ENCODE measurements at regions not wholly inside any gene's neighbourhood (a gene's known extent, or its start where the extent isn't known, plus 50 kb on each side); places are given as distances from the start of the nearest gene placed in this dataset.

GRCh38 chr1:212225416-212225815 is 59.8 kb upstream of the PPP2R5A start:
- H3K27me3 ChIP-seq = no peaks in the 10 kb centered on the region
- no peaks in the 10 kb centered on the region for H4K20me1 ChIP-seq
- peaks cover 17 to 54% (median 41%) of the 10 kb centered on the region in 10 experiments for H3K4me1 ChIP-seq
- peak overlapping the region in 6 of 11 experiments; percentile 5 to 68 (median 36); a peak in 9 of 22 replicates for H3K9ac ChIP-seq
- H3K36me3 ChIP-seq = no peaks in the 10 kb centered on the region
- no peak for TF ChIP-seq Cebpa-rat (IDR thresholded peaks at IDR 0.05)
- 0 out of 22 replicates have a peak, but pooled peaks cover 0 to 3% (median 0%) of the 10 kb centered on the region in 11 experiments for H3K9me3 ChIP-seq (replicated peaks in 1 of 11)
- H3K27ac ChIP-seq = peak overlapping the region in 8 of 11 experiments; percentile 37 to 70 (median 64); a peak in 15 of 22 replicates
- H3K4me3 ChIP-seq = no peak overlapping the region
- H3K4me2 ChIP-seq = peak overlapping the region; percentile 71 to 86 (median 76)

- Histone ChIP-seq H4K20me1 (no peaks in the 10 kb centered on the region), H3K36me3 (no peaks in the 10 kb centered on the region), H3K4me3 (peak overlapping the region in 1 of 10 experiments; percentile 16; a peak in 2 of 20 replicates), H3K27me3 (no peaks in the 10 kb centered on the region), H3K9ac (peak overlapping the region in 6 of 11 experiments; percentile 5 to 68 (median 54); a peak in 12 of 22 replicates), H3K9me3 (replicated peaks in 1 of 11) (0 out of 22 replicates have a peak, but pooled peaks cover 0 to 3% (median 0%) of the 10 kb centered on the region in 11 experiments), H3K4me2 (peak overlapping the region; percentile 71 to 86 (median 76)), H3K4me1 (peaks cover 17 to 49% (median 38%) of the 10 kb centered on the region in 10 experiments), H3K27ac (peak overlapping the region in 8 of 11 experiments; percentile 37 to 70 (median 64); a peak in 15 of 22 replicates)
- no peak for TF ChIP-seq Cebpa-rat (IDR thresholded peaks at IDR 0.05)
Measured at GRCh38 chr1:212225871-212226302, 59.3 kb upstream of the PPP2R5A start.

GRCh38 chr1:212226467-212226866 is 58.7 kb upstream of the PPP2R5A start:
- H3K36me3 ChIP-seq = no peaks in the 10 kb centered on the region
- peaks cover 0 to 7% (median 3%) of the 10 kb centered on the region in 11 experiments; a peak in 7 of 22 replicates for H3K9me3 ChIP-seq (replicated peaks in 1 of 11)
- no peaks in the 10 kb centered on the region for H3K27me3 ChIP-seq
- H3K27ac ChIP-seq = peak overlapping the region in 7 of 11 experiments; percentile 50 to 70 (median 68); a peak in 14 of 22 replicates
- H3K9ac ChIP-seq = peak overlapping the region in 6 of 11 experiments; percentile 5 to 68 (median 54); a peak in 11 of 22 replicates
- H3K4me1 ChIP-seq = peaks cover 17 to 43% (median 33%) of the 10 kb centered on the region in 10 experiments
- H3K4me3 ChIP-seq = peak overlapping the region in 1 of 10 experiments; percentile 16; a peak in 1 of 20 replicates
- TF ChIP-seq Cebpa-rat (IDR thresholded peaks at IDR 0.05) = no peak
- H4K20me1 ChIP-seq = no peaks in the 10 kb centered on the region
- peak overlapping the region; percentile 71 to 86 (median 76) for H3K4me2 ChIP-seq

GRCh38 chr1:212228076-212228475 is 57.1 kb upstream of the PPP2R5A start:
- H3K36me3 ChIP-seq = no peaks in the 10 kb centered on the region
- H3K4me3 ChIP-seq = no peak overlapping the region
- no peaks in the 10 kb centered on the region for H3K27me3 ChIP-seq
- H3K27ac ChIP-seq = no peak overlapping the region
- no peaks in the 10 kb centered on the region for H4K20me1 ChIP-seq
- TF ChIP-seq Cebpa-rat (IDR thresholded peaks at IDR 0.05) = no peak
- peaks cover 25 to 51% (median 38%) of the 10 kb centered on the region in 10 experiments for H3K4me1 ChIP-seq
- no peak overlapping the region for H3K4me2 ChIP-seq
- peaks cover 0 to 22% (median 18%) of the 10 kb centered on the region in 11 experiments; a peak in 19 of 22 replicates for H3K9me3 ChIP-seq (replicated peaks in 1 of 11)
- no peak overlapping the region for H3K9ac ChIP-seq

GRCh38 chr1:212228591-212229119 is 56.6 kb upstream of the PPP2R5A start:
- Histone ChIP-seq H3K9me3 (replicated peaks in 1 of 11) (peaks cover 0 to 26% (median 20%) of the 10 kb centered on the region in 11 experiments; a peak in 19 of 22 replicates), H4K20me1 (no peaks in the 10 kb centered on the region), H3K36me3 (no peaks in the 10 kb centered on the region), H3K27ac (no peak overlapping the region), H3K4me3 (no peak overlapping the region), H3K4me1 (peaks cover 30 to 51% (median 38%) of the 10 kb centered on the region in 10 experiments), H3K9ac (no peak overlapping the region), H3K4me2 (no peak overlapping the region), H3K27me3 (no peaks in the 10 kb centered on the region)
- TF ChIP-seq Cebpa-rat (IDR thresholded peaks at IDR 0.05) = no peak

GRCh38 chr1:212229654-212230053 is 55.6 kb upstream of the PPP2R5A start:
- no peak overlapping the region for H3K4me2 ChIP-seq

GRCh38 chr1:212230329-212230728 is 54.9 kb upstream of the PPP2R5A start:
- no peak overlapping the region for H3K4me2 ChIP-seq
- no peak overlapping the region for H3K9ac ChIP-seq
- H4K20me1 ChIP-seq = no peaks in the 10 kb centered on the region
- no peak overlapping the region for H3K27ac ChIP-seq
- no peak for TF ChIP-seq Cebpa-rat (IDR thresholded peaks at IDR 0.05)
- H3K27me3 ChIP-seq = no peaks in the 10 kb centered on the region
- H3K4me1 ChIP-seq = peaks cover 33 to 51% (median 46%) of the 10 kb centered on the region in 10 experiments
- no peaks in the 10 kb centered on the region for H3K36me3 ChIP-seq
- H3K9me3 ChIP-seq (replicated peaks in 1 of 11) = peaks cover 0 to 27% (median 20%) of the 10 kb centered on the region in 11 experiments; a peak in 19 of 22 replicates
- no peak overlapping the region for H3K4me3 ChIP-seq

More at GRCh38 chr1:212229654-212230053, 55.6 kb upstream of the PPP2R5A start:
- Histone ChIP-seq H4K20me1 (no peaks in the 10 kb centered on the region), H3K9ac (no peak overlapping the region), H3K36me3 (no peaks in the 10 kb centered on the region), H3K4me3 (no peak overlapping the region), H3K9me3 (replicated peaks in 1 of 11) (peaks cover 0 to 27% (median 20%) of the 10 kb centered on the region in 11 experiments; a peak in 19 of 22 replicates), H3K27ac (no peak overlapping the region), H3K4me1 (peaks cover 35 to 52% (median 46%) of the 10 kb centered on the region in 10 experiments), H3K27me3 (no peaks in the 10 kb centered on the region)
- no peak for TF ChIP-seq Cebpa-rat (IDR thresholded peaks at IDR 0.05)

- Histone ChIP-seq H3K4me2 (peak overlapping the region in 1 of 11 experiments; percentile 38; a peak in 1 of 22 replicates), H3K27ac (peak overlapping the region in 1 of 11 experiments; percentile 17; a peak in 1 of 22 replicates), H4K20me1 (no peaks in the 10 kb centered on the region), H3K4me1 (peaks cover 23 to 51% (median 42%) of the 10 kb centered on the region in 10 experiments), H3K27me3 (no peaks in the 10 kb centered on the region), H3K9ac (no peak overlapping the region), H3K9me3 (replicated peaks in 1 of 11) (peaks cover 0 to 27% (median 20%) of the 10 kb centered on the region in 11 experiments; a peak in 19 of 22 replicates), H3K4me3 (no peak overlapping the region), H3K36me3 (no peaks in the 10 kb centered on the region)
- TF ChIP-seq Cebpa-rat (IDR thresholded peaks at IDR 0.05) = no peak
Measured at GRCh38 chr1:212231372-212231771, 53.8 kb upstream of the PPP2R5A start.

- no peak for TF ChIP-seq Cebpa-rat (IDR thresholded peaks at IDR 0.05)
- Histone ChIP-seq H3K4me3 (no peak overlapping the region), H3K9ac (no peak overlapping the region), H3K9me3 (replicated peaks in 1 of 11) (peaks cover 0 to 27% (median 20%) of the 10 kb centered on the region in 11 experiments; a peak in 19 of 22 replicates), H4K20me1 (no peaks in the 10 kb centered on the region), H3K4me2 (peak overlapping the region in 10 of 11 experiments; percentile 24 to 59 (median 45); a peak in 15 of 22 replicates), H3K27me3 (no peaks in the 10 kb centered on the region), H3K27ac (peak overlapping the region in 5 of 11 experiments; percentile 1 to 31 (median 20); a peak in 4 of 22 replicates), H3K4me1 (peaks cover 16 to 54% (median 40%) of the 10 kb centered on the region in 10 experiments; a peak in 19 of 20 replicates), H3K36me3 (no peaks in the 10 kb centered on the region)
Measured at GRCh38 chr1:212232090-212232489, 53.1 kb upstream of the PPP2R5A start.

Measured in BLaER1 treated with 17β-estradiol and CSF1 and Interleukin-3, amounts not matched to agents 10 nM and 100 nM (cell line).